ENCODE measurements at regions not wholly inside any gene's neighbourhood (a gene's known extent, or its start where the extent isn't known, plus 50 kb on each side); places are given as distances from the start of the nearest gene placed in this dataset.

- TF ChIP-seq CTCF (IDR thresholded peaks at IDR 0.05; ENCODE audit: borderline replicate concordance, extremely low read depth, low read length, poor library complexity, severe bottlenecking) = no peak
- TF ChIP-seq EZH2 (IDR thresholded peaks at IDR 0.05; ENCODE audit: borderline replicate concordance, low read depth, low read length, severe bottlenecking) = no peak
Observed at GRCh38 chr3:168469436-168469835, 373.7 kb upstream of the GOLIM4 start.
